HG02642 (cell line): ENCODE measurements at regions not wholly inside any gene's neighbourhood (a gene's known extent, or its start where the extent isn't known, plus 50 kb on each side); places are given as distances from the start of the nearest gene placed in this dataset.

ENCODE experiments used
- ATAC-seq: cut with Tn5 transposase; IDR thresholded peaks from one replicate; pipeline ENCODE4 v1.9.1; 2021; ENCODE audit warnings: mild to moderate bottlenecking; ENCODE audit not compliant: unreplicated experiment, poor library complexity

- ATAC-seq, result no peak
Measured at GRCh38 chr15:97692301-97693015, 268.0 kb upstream of the ARRDC4 start.

GRCh38 chr15:97694456-97694855, 266.0 kb upstream of the ARRDC4 start:
- no peak for ATAC-seq

- ATAC-seq, result no peak
Measured at GRCh38 chr15:97703400-97703799, 257.1 kb upstream of the ARRDC4 start.

- no peak for ATAC-seq
Measured at GRCh38 chr15:97706059-97706458, 254.4 kb upstream of the ARRDC4 start.

- ATAC-seq, result no peak
Measured at GRCh38 chr15:97708252-97708651, 252.3 kb upstream of the ARRDC4 start.

GRCh38 chr15:97712530-97712929, 248.0 kb upstream of the ARRDC4 start:
- no peak for ATAC-seq

- ATAC-seq, result no peak
Measured at GRCh38 chr15:97717806-97718205, 242.7 kb upstream of the ARRDC4 start.

- no peak for ATAC-seq
Measured at GRCh38 chr15:97718509-97718908, 242.0 kb upstream of the ARRDC4 start.

- no peak for ATAC-seq
Measured at GRCh38 chr15:97728791-97729190, 231.7 kb upstream of the ARRDC4 start.

GRCh38 chr15:97729270-97729669, 231.2 kb upstream of the ARRDC4 start:
- no peak for ATAC-seq

- no peak for ATAC-seq
Measured at GRCh38 chr15:97730315-97730714, 230.2 kb upstream of the ARRDC4 start.

GRCh38 chr15:97731859-97732258, 228.6 kb upstream of the ARRDC4 start:
- ATAC-seq, result no peak

- ATAC-seq, result no peak
Measured at GRCh38 chr15:97733373-97733772, 227.1 kb upstream of the ARRDC4 start.

GRCh38 chr15:97736748-97737147, 223.8 kb upstream of the ARRDC4 start:
- no peak for ATAC-seq

- peak; percentile 96 for ATAC-seq
Measured at GRCh38 chr15:97745481-97746071, 214.9 kb upstream of the ARRDC4 start.

- ATAC-seq, result no peak
Measured at GRCh38 chr15:97747342-97747741, 213.2 kb upstream of the ARRDC4 start.

GRCh38 chr15:97748576-97748975, 211.9 kb upstream of the ARRDC4 start:
- no peak for ATAC-seq

GRCh38 chr15:97750060-97750459, 210.4 kb upstream of the ARRDC4 start:
- ATAC-seq, result no peak

GRCh38 chr15:97755726-97756125, 204.8 kb upstream of the ARRDC4 start:
- no peak for ATAC-seq

- ATAC-seq, result no peak
Measured at GRCh38 chr15:97759363-97759762, 201.1 kb upstream of the ARRDC4 start.

- no peak for ATAC-seq
Measured at GRCh38 chr15:97761110-97761509, 199.4 kb upstream of the ARRDC4 start.

GRCh38 chr15:97783240-97783639, 177.3 kb upstream of the ARRDC4 start:
- ATAC-seq, result no peak
